Sciatic nerve (tissue), 2 donors: ENCODE measurements at regions not wholly inside any gene's neighbourhood (a gene's known extent, or its start where the extent isn't known, plus 50 kb on each side); places are given as distances from the start of the nearest gene placed in this dataset.
"Not testable (repeated sequence)": the region's sequence is repeated elsewhere in the genome, so short reads cannot be mapped to it uniquely, and the experiment has no call there.

Experiments
- ATAC-seq: fragments of 200-7000 bp; cut with Tn5 transposase; one replicate; pipeline ENCODE4 v1.9.1; 2020; ENCODE audit warnings: mild to moderate bottlenecking, moderate library complexity
- DNase-seq: peaks from one replicate; pipeline ENCODE4 v3.0.0-alpha.2; 2020; ENCODE audit warnings: low spot score
- intact Hi-C: fragments of 100-400 bp; cut with DNase I; formaldehyde crosslinking; loops from one replicate; pipeline ENCODE4 v1.14.2; 2022
- donor health status: DM: no; HTN: no; CAD: no.
- donor health status: DM: no; HTN: no; CAD: no.

GRCh38 chr14:37650356-37651037, 55.1 kb downstream of the TTC6 start:
- no peak for ATAC-seq
- DNase-seq, result no peak
- intact Hi-C loops, result no loop called here

- intact Hi-C loops, result no loop called here
- no peak for ATAC-seq
Observed at GRCh38 chr14:37652042-37652441, 56.6 kb downstream of the TTC6 start.

GRCh38 chr14:37655418-37655817, 60.0 kb downstream of the TTC6 start:
- intact Hi-C loops, result no loop called here
- no peak for ATAC-seq

More at GRCh38 chr14:37652042-37652441, 56.6 kb downstream of the TTC6 start:
- no peak for DNase-seq

GRCh38 chr14:37658156-37658555, 62.7 kb downstream of the TTC6 start:
- intact Hi-C loops, result no loop called here

More at GRCh38 chr14:37655418-37655817, 60.0 kb downstream of the TTC6 start:
- DNase-seq, result no peak

GRCh38 chr14:37663498-37663897, 68.1 kb downstream of the TTC6 start:
- ATAC-seq, result no peak
- DNase-seq, result no peak
- intact Hi-C loops, result no loop called here

More at GRCh38 chr14:37658156-37658555, 62.7 kb downstream of the TTC6 start:
- no peak for ATAC-seq
- no peak for DNase-seq

GRCh38 chr14:37665479-37665878, 70.0 kb downstream of the TTC6 start:
- intact Hi-C loops, result no loop called here
- no peak for DNase-seq
- ATAC-seq, result no peak

GRCh38 chr14:37665951-37666350, 70.5 kb downstream of the TTC6 start:
- no peak for DNase-seq
- intact Hi-C loops, result no loop called here
- no peak for ATAC-seq

GRCh38 chr14:37668646-37669045, 73.2 kb downstream of the TTC6 start:
- intact Hi-C loops, result no loop called here
- ATAC-seq, result no peak
- DNase-seq, result no peak

GRCh38 chr14:37669242-37669641, 73.8 kb downstream of the TTC6 start:
- ATAC-seq (no peak), DNase-seq (no peak)
- intact Hi-C loops, result no loop called here

- DNase-seq, result no peak
- intact Hi-C loops, result no loop called here
- ATAC-seq, result no peak
Observed at GRCh38 chr14:37673439-37673838, 78.0 kb downstream of the TTC6 start.

GRCh38 chr14:37678916-37679315, 83.5 kb downstream of the TTC6 start:
- DNase-seq, result no peak
- intact Hi-C loops, result no loop called here
- no peak for ATAC-seq

- intact Hi-C loops, result no loop called here
- DNase-seq (no peak), ATAC-seq (no peak)
Observed at GRCh38 chr14:37681486-37681885, 86.1 kb downstream of the TTC6 start.

GRCh38 chr14:37692680-37693079, 97.3 kb downstream of the TTC6 start:
- DNase-seq, ATAC-seq, intact Hi-C loops: not testable (repeated sequence)

GRCh38 chr14:37693420-37693819, 98.0 kb downstream of the TTC6 start:
- DNase-seq, ATAC-seq, intact Hi-C loops: not testable (repeated sequence)

GRCh38 chr14:37695866-37696265, 100.4 kb downstream of the TTC6 start:
- DNase-seq, result no peak
- intact Hi-C loops, result no loop called here
- ATAC-seq, result no peak

- intact Hi-C loops, result no loop called here
- no peak for ATAC-seq
- no peak for DNase-seq
Observed at GRCh38 chr14:37697489-37698121, 102.2 kb downstream of the TTC6 start.

GRCh38 chr14:37698840-37699777, 103.7 kb downstream of the TTC6 start:
- intact Hi-C loops, result no loop called here
- ATAC-seq, result no peak
- no peak for DNase-seq

GRCh38 chr14:37707716-37708115, 112.3 kb downstream of the TTC6 start:
- no peak for DNase-seq
- no peak for ATAC-seq
- intact Hi-C loops, result no loop called here

GRCh38 chr14:37708481-37708880, 113.1 kb downstream of the TTC6 start:
- ATAC-seq, result no peak
- no peak for DNase-seq
- intact Hi-C loops, result no loop called here
